Sigmoid colon (tissue), 4 donors: ENCODE measurements at regions not wholly inside any gene's neighbourhood (a gene's known extent, or its start where the extent isn't known, plus 50 kb on each side); places are given as distances from the start of the nearest gene placed in this dataset.

Experiments used
- POLR2A ChIP-seq, 2 donors: fragments of 450-650 bp; IDR thresholded peaks; one replicate each; pipeline ENCODE4 v1.6.1; 2016; ENCODE audit warnings: antibody characterized with exemption in 2 of 2, mild to moderate bottlenecking in 2 of 2, moderate library complexity in 2 of 2
- POLR2AphosphoS5 ChIP-seq, 4 donors: sonication (generic); formaldehyde crosslinking; IDR thresholded peaks; one replicate each; pipeline ENCODE4 v1.6.1; 2017; ENCODE audit warnings: antibody characterized with exemption in 4 of 4
- TF ChIP-seq, protein P1 (sequence below), 4 experiments: fragments of 450-650 bp in 3 of 4; fragments of 200-600 bp in 1 of 4; IDR thresholded peaks; one replicate each; pipeline ENCODE4 v1.5.1; 2016 to 2019; ENCODE audit warnings: antibody characterized with exemption in 4 of 4, mild to moderate bottlenecking in 3 of 4, moderate library complexity in 2 of 4

DNA sequence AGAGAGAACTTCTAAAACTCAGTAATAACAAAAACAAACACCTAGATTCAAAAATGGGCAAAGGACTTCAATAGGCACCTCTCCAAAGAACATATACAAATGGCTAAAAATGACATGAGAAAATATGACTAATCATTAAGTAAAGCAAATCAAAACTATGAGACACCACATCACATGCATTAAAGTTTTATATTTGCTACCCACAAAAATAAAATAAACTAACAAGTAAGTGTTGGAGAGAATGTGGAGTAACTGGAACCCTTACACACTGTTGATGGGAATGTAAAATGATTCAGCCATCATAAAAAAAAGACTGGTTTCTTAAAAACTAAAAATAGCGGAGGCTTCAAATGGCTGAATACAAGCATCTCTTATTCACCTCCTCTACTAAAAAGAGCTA lies 262.1 kb upstream of the PKN2 start:
- no peak for TF ChIP-seq POLR2A (IDR thresholded peaks at IDR 0.05)
- TF ChIP-seq, protein P1, sequence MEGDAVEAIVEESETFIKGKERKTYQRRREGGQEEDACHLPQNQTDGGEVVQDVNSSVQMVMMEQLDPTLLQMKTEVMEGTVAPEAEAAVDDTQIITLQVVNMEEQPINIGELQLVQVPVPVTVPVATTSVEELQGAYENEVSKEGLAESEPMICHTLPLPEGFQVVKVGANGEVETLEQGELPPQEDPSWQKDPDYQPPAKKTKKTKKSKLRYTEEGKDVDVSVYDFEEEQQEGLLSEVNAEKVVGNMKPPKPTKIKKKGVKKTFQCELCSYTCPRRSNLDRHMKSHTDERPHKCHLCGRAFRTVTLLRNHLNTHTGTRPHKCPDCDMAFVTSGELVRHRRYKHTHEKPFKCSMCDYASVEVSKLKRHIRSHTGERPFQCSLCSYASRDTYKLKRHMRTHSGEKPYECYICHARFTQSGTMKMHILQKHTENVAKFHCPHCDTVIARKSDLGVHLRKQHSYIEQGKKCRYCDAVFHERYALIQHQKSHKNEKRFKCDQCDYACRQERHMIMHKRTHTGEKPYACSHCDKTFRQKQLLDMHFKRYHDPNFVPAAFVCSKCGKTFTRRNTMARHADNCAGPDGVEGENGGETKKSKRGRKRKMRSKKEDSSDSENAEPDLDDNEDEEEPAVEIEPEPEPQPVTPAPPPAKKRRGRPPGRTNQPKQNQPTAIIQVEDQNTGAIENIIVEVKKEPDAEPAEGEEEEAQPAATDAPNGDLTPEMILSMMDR (IDR thresholded peaks at IDR 0.05), result no peak
- no peak for TF ChIP-seq POLR2AphosphoS5 (IDR thresholded peaks at IDR 0.05)
